ENCODE measurements at regions not wholly inside any gene's neighbourhood (a gene's known extent, or its start where the extent isn't known, plus 50 kb on each side); places are given as distances from the start of the nearest gene placed in this dataset.

- TF ChIP-seq CTCF (IDR thresholded peaks at IDR 0.05; ENCODE audit: insufficient read depth, low read depth, low read length) = no peak
- TF ChIP-seq EZH2 (IDR thresholded peaks at IDR 0.05; ENCODE audit: insufficient read depth, low read length) = no peak
These were observed 178.4 kb downstream of the KCNE4 start for GRCh38 chr2:223230352-223230751.
